ENCODE measurements at regions not wholly inside any gene's neighbourhood (a gene's known extent, or its start where the extent isn't known, plus 50 kb on each side); places are given as distances from the start of the nearest gene placed in this dataset.
"Not testable (repeated sequence)": the region's sequence is repeated elsewhere in the genome, so short reads cannot be mapped to it uniquely, and the experiment has no call there.

GRCh38 chr12:126930234-126930633 is 1336.7 kb upstream of the TMEM132C start:
- TF ChIP-seq CTCF (IDR thresholded peaks at IDR 0.05; ENCODE audit: low read depth, low read length, missing control alignments) = no peak
- DNase-seq (ENCODE audit: extremely low read depth, low read depth) = no peak
- no peak overlapping the region for H3K4me3 ChIP-seq (replicated peaks; ENCODE audit: low read depth, low read length)

- no peak for TF ChIP-seq CTCF (IDR thresholded peaks at IDR 0.05; ENCODE audit: low read depth, low read length, missing control alignments)
- H3K4me3 ChIP-seq (replicated peaks; ENCODE audit: low read depth, low read length) = no peak overlapping the region
- no peak for DNase-seq (ENCODE audit: extremely low read depth, low read depth)
These were observed 1334.8 kb upstream of the TMEM132C start for GRCh38 chr12:126932156-126932555.

- no peak for TF ChIP-seq CTCF (IDR thresholded peaks at IDR 0.05; ENCODE audit: low read depth, low read length, missing control alignments)
- DNase-seq (ENCODE audit: extremely low read depth, low read depth) = no peak
- no peak overlapping the region for H3K4me3 ChIP-seq (replicated peaks; ENCODE audit: low read depth, low read length)
These were observed 1331.5 kb upstream of the TMEM132C start for GRCh38 chr12:126935435-126935834.

GRCh38 chr12:126936181-126936851 is 1330.7 kb upstream of the TMEM132C start:
- TF ChIP-seq CTCF (IDR thresholded peaks at IDR 0.05; ENCODE audit: low read depth, low read length, missing control alignments) = no peak
- no peak for DNase-seq (ENCODE audit: extremely low read depth, low read depth)

GRCh38 chr12:126937431-126937830 is 1329.5 kb upstream of the TMEM132C start:
- TF ChIP-seq CTCF (IDR thresholded peaks at IDR 0.05; ENCODE audit: low read depth, low read length, missing control alignments) = no peak
- no peak for DNase-seq (ENCODE audit: extremely low read depth, low read depth)
- H3K4me3 ChIP-seq (replicated peaks; ENCODE audit: low read depth, low read length) = no peak overlapping the region

More at GRCh38 chr12:126936181-126936851, 1330.7 kb upstream of the TMEM132C start:
- no peak overlapping the region for H3K4me3 ChIP-seq (replicated peaks; ENCODE audit: low read depth, low read length)

GRCh38 chr12:126944684-126945083 is 1322.3 kb upstream of the TMEM132C start:
- no peak for DNase-seq (ENCODE audit: extremely low read depth, low read depth)
- H3K4me3 ChIP-seq (replicated peaks; ENCODE audit: low read depth, low read length) = no peak overlapping the region
- no peak for TF ChIP-seq CTCF (IDR thresholded peaks at IDR 0.05; ENCODE audit: low read depth, low read length, missing control alignments)

GRCh38 chr12:126946958-126947357 is 1320.0 kb upstream of the TMEM132C start:
- not testable (repeated sequence) for DNase-seq (ENCODE audit: extremely low read depth, low read depth); H3K4me3 ChIP-seq (replicated peaks; ENCODE audit: low read depth, low read length)
